HG02973 (cell line): ENCODE measurements at regions not wholly inside any gene's neighbourhood (a gene's known extent, or its start where the extent isn't known, plus 50 kb on each side); places are given as distances from the start of the nearest gene placed in this dataset.

Experiments
- ATAC-seq: cut with Tn5 transposase; IDR thresholded peaks from one replicate; pipeline ENCODE4 v1.9.1; 2021; ENCODE audit warnings: moderate library complexity; ENCODE audit not compliant: unreplicated experiment

- ATAC-seq, result no peak
Observed at GRCh38 chr13:84684048-84684662, 801.9 kb upstream of the SLITRK1 start.

- no peak for ATAC-seq
Observed at GRCh38 chr13:84683448-84683847, 801.2 kb upstream of the SLITRK1 start.

GRCh38 chr13:84677836-84678235 lies 795.6 kb upstream of the SLITRK1 start:
- ATAC-seq, result no peak

DNA sequence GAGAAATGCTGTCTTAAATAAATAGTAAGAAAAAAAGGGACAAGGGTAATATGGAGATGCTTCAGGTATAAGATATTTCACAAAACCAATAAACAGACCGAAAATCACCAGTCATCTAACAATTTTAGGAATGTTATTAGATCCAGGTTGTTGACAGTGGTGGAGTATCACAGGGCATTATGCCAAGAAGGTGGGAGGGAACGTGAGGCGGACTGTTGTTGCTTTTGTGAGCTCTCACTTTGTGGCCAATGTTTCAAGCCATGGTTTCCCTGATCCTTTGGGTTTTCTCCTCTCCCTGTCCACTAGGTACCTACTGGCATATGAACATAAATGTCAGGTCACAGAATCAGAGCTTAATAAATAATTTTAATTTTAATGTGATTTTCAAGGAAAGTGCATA lies 790.3 kb upstream of the SLITRK1 start:
- ATAC-seq, result no peak

DNA sequence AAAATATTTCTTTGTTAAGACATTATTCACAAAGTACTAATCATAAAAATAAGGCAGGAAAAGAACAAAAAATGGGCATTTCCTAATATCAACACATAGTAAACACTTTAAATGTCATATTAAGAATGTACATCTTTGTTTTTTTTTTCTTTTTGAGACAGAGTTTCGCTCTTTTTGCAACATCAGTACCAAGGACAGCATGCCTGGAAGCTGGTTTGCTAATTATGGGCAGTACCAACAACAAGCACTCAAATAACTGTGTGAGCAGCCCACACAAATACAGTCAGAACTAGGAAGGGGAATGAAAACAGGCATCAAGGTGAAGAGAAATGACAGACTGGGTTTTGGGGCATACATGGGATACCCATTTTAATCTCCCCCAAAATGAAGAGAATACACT lies 788.0 kb upstream of the SLITRK1 start:
- ATAC-seq, result no peak

GRCh38 chr13:84668637-84669036 lies 786.4 kb upstream of the SLITRK1 start:
- no peak for ATAC-seq

- ATAC-seq, result no peak
Observed at GRCh38 chr13:84662491-84662890, 780.2 kb upstream of the SLITRK1 start.

- ATAC-seq, result no peak
Observed at GRCh38 chr13:84661718-84662117, 779.4 kb upstream of the SLITRK1 start.

DNA sequence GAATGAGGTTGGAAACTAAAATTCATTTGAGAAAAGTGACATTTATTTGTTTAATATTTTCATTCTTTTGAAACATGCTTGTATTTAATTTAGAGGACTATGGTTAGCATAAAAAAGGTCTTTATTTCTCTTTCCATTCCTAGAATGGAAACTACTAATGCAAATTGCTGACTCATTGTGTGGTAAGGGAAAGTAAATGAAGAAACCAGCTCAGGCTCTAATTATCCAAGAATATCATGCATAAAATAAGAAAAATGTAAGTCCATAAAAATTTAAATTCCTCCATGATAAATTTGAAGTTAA lies 777.0 kb upstream of the SLITRK1 start:
- ATAC-seq, result no peak

DNA sequence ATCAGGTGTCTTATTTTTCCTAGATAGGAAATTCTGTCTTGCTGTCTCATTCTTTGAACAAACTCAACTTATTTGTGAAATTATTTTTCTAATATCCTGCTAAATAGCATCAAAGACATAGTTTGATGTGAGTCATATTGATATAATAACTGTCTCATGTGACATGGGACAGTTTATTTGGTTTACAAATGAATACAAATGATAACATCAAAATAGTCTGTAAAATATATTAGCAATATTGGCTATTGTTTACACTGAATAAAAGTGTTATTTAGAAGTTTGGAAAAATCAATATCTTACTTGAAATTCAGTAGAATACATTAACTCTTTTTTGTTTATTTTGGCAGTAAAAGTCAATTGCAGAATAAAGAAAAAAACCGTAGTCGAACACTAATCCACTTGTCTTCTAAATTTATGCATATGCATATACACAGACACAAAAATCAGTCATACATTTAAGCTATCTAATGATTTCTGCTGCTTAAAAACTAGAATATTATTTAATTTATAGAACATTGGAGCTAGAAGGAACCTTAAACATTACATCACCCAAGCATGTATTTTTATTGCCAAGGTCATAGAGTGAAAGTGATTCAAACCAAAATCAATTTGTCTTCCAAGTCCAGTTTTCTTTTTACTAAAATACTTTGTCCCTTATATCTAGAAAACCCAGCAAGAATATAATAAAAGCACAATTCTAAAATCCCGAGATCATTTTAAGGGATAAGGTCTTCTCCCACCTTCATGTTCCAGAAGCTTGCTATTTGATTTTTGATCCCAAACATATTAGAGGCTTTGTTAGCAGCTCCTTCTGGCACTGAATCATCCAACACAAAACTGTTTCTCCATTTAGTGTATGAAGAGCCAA lies 776.5 kb upstream of the SLITRK1 start:
- no peak for ATAC-seq

GRCh38 chr13:84655677-84656076 lies 773.4 kb upstream of the SLITRK1 start:
- no peak for ATAC-seq

GRCh38 chr13:84654654-84655275 lies 772.5 kb upstream of the SLITRK1 start:
- no peak for ATAC-seq

- no peak for ATAC-seq
Observed at GRCh38 chr13:84653915-84654534, 771.8 kb upstream of the SLITRK1 start.

GRCh38 chr13:84651705-84652104 lies 769.4 kb upstream of the SLITRK1 start:
- ATAC-seq, result no peak

DNA sequence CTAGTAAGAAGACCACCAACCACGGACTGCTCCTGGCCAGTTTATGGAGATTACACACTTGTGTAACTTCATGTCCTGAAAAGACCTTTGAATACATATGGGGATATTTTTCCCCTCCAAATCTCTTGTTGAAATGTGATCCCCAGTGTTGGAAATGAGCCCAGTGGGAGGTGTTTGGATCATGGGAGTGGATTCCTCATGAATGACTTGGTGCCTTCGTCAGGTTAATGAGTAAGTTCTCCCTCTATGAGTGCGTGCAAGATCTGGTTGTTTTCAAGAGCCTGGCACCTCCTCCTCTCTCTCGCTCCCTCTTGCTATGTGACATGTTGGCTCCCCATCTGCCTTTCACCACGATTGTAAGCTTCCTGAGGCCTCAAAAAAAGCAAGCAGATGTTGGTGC lies 769.0 kb upstream of the SLITRK1 start:
- ATAC-seq, result no peak

GRCh38 chr13:84649853-84650252 lies 767.6 kb upstream of the SLITRK1 start:
- no peak for ATAC-seq

- no peak for ATAC-seq
Observed at GRCh38 chr13:84648069-84648640, 765.9 kb upstream of the SLITRK1 start.

- no peak for ATAC-seq
Observed at GRCh38 chr13:84646957-84647356, 764.7 kb upstream of the SLITRK1 start.

- no peak for ATAC-seq
Observed at GRCh38 chr13:84645196-84646012, 763.1 kb upstream of the SLITRK1 start.

- no peak for ATAC-seq
Observed at GRCh38 chr13:84641491-84641890, 759.2 kb upstream of the SLITRK1 start.

GRCh38 chr13:84640691-84641090 lies 758.4 kb upstream of the SLITRK1 start:
- no peak for ATAC-seq
